ENCODE measurements at regions not wholly inside any gene's neighbourhood (a gene's known extent, or its start where the extent isn't known, plus 50 kb on each side); places are given as distances from the start of the nearest gene placed in this dataset.

DNA sequence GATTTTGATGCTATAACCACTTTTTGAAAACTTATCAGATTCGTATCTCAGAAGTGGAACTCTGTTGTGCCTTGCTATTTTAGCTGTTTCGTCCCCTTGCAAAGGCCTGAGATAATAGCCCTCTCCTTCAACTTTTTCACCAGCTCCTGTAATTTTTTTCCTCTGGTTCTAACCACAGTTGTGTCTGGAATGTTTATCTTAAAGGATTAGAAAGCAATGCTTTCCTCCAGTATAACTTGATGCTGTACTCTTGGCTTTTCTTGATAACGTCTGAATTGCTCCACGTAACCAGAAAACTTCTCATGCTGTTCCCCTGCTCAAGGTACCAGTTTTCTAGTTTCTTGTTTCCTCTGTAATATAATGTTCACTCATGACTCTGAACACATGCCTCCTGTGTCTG lies 209.4 kb downstream of the DTWD2 start:
- DNase-seq: no peak

GRCh38 chr5:118777189-118777736 lies 211.1 kb downstream of the DTWD2 start:
- DNase-seq: no peak

DNA sequence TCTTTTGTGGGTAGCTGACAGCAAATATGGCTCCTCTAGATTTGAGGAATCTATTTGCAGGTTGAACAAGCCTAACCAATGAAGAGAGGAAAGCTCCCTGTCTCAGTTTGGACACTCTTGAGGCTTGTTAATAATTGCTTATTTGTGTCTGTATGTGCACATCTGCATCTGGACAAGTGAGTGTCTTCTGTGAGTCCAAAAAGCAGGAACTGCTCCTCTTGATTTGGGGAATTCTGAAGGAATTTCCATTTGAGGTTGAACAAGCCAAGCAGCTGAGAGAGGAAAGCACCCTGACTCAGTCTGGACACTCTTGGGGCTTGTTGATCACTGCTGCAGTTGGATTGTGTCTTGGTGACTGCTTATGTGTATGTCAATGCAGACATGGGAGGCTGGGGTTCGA lies 211.6 kb downstream of the DTWD2 start:
- no peak for DNase-seq

DNA sequence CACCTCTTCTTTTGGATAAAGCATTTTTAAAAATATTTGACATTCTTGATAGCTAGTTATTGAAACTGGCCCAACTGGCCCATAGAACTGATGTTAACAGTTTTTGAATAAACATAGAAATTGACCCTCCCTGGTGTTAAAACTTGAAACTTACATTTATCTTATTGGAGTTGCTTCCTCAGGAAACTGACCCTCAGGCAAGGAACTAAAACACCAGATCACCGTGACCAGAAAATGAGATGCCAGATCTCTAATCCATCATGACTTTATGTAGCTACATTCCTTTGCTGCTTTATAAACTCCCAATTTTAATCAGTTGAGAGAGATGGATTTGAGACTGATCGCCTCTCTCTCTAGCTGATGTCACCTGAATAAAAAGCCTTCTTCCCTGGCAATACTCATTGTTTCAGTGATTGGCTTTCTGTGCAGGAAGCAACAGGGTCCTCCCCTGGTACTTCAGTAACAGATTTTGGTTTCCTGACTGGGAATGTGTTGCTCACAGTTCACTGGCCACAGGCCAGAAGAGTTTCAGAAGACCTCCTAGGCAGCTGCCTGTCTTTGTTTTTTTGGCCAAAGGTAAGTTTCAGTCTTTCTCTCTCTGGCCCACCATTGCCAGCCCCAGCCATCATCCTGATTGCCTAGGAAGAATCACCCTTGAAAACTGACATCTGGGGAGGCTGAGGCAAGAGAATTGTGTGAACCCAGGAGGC lies 212.4 kb downstream of the DTWD2 start:
- no peak for DNase-seq

DNA sequence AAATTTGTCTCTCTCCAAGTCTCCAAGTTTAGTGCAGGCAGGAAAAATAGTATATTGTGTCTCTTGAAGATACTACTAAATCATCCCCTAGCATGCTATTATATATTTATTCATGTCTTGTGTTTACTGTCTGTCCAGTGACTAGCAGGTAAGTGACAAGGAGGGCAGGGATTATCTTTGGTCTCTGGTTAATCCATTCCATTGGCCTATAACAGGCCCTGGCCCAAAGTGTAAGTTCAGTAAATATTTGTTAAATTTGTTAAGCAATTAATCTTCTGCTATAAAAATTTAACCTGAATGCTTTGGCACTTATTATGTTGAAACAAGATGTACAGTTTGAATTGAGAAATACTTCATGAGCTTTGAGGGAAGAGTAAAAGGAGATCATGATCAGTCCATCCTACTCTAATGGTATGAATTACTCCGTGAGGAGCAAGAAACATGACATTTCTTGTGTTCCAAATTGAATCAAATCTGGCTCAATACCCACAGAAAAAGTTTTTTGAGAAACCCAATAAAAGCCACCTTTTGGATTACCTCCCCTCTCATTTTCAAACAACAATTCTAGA lies 219.7 kb downstream of the DTWD2 start:
- no peak for DNase-seq

DNA sequence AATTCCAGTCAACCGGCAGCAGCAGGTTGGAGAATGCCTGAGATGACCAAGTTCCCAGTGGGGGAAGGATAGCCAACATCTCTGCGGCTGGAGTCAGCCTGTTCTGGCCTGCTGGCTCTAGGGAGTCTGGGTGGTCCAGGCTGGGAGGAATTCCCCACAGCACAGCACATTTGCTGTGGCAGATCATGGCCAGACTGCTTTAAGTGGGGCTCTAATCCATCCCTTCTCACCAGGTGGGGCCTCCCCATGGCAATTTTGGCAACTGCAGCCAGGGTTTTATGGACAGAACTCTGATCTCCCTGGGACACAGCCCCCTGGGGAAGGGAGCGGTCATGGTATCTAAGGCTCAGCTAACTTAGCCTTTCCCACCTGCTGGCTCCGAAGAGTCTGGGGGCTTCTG lies 226.1 kb downstream of the DTWD2 start:
- no peak for DNase-seq

- no peak for DNase-seq
Observed at GRCh38 chr5:118761814-118762213, 226.5 kb downstream of the DTWD2 start.

- no peak for DNase-seq
Observed at GRCh38 chr5:118752969-118753368, 235.4 kb downstream of the DTWD2 start.

DNA sequence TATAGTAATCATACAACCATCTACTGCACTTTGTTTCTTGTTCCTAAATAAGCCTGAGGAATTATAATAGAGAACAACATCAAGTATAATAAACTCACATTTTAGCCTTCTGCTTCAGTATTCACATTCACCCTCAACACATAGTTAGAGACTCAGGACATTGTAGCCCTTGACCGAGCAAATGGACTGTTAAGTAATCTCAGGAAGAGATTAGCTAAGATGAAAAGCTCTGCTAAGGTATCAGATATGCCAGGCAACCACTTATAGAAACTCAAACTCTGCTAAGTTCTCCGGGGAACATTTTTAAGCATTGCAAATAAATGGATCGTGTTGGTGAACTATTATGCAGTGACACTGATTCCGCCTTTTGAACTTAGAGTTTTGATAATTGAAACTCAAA lies 252.0 kb downstream of the DTWD2 start:
- DNase-seq: no peak

DNA sequence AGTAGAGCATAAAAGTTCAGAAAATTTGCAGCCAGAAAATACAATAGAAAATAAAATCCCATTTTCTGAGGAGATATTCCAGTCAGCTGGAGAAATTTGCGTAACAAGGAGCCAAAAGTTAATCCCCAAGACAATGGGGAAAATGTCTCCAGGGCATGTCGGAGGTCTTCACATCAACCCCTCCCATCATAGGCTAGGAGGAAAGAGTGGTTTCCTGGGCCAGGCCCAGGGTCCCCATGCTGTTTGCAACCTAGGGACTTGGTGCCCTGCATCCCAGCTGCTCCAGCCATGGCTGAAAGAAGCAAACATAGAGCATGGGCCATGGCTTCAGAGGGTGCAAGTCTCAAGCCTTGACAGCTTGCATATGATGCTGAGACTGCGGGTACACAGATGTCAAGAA lies 255.0 kb downstream of the DTWD2 start:
- DNase-seq: no peak

GRCh38 chr5:118728191-118728590 lies 260.2 kb downstream of the DTWD2 start:
- no peak for DNase-seq

GRCh38 chr5:118726891-118727290 lies 261.5 kb downstream of the DTWD2 start:
- DNase-seq: peak; percentile 2

DNA sequence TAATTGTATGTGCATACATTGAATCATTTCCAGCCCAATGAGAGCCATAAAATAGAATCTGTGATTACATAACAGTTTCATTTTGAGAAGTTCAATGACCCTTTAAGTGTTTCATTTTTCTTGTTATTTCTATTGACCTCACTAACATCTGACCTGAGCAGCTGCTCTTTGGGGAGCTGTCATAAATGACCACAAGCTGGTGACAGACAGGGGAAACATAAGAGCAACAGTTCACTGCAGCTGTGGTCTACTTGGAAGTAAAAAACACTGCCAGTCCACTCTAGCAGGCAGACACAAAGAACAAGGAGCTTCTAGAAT lies 265.4 kb downstream of the DTWD2 start:
- no peak for DNase-seq

DNA sequence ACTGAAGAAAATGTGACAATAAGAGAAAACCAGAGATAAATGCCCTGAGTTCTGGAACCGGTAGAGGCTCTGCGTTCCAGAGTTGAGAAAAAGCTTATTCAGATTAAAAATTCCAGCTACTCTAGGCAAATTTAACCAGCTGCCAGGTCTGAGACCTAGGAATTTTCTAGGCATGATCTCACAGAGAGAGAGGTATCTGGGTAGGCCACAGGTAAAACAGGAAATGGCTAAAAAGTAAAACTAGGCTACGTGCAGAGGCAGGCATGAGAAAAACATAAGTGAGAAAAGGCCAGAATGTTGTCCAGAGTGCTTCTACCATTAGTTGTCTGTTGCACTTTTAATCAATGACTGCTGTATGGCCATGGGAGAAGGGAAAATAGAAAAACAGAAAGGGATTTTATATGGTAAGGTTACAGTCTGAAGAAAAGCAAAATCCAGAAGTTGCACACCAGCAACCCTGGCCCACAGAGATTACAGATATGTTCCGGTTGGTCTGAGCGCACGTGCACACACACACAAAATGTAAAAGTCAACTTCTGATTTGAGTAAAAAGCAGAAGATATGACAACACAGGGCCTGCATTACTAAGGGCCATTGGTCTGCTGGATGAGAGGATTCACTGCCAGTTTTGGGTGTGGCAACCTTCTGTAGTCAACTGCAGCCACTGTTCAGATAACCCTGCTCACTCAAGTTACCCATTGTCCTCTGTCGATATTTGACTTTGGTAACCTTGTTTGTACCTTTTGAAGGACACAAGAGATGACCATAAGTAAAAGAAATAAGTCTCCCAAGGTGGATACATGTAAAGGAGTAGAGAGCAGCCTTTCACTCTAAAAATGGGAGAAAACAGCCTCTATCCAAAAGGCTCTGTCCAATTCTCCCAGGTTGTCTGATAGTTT lies 266.0 kb downstream of the DTWD2 start:
- no peak for DNase-seq

- no peak for DNase-seq
Observed at GRCh38 chr5:118711727-118712126, 276.6 kb downstream of the DTWD2 start.

DNA sequence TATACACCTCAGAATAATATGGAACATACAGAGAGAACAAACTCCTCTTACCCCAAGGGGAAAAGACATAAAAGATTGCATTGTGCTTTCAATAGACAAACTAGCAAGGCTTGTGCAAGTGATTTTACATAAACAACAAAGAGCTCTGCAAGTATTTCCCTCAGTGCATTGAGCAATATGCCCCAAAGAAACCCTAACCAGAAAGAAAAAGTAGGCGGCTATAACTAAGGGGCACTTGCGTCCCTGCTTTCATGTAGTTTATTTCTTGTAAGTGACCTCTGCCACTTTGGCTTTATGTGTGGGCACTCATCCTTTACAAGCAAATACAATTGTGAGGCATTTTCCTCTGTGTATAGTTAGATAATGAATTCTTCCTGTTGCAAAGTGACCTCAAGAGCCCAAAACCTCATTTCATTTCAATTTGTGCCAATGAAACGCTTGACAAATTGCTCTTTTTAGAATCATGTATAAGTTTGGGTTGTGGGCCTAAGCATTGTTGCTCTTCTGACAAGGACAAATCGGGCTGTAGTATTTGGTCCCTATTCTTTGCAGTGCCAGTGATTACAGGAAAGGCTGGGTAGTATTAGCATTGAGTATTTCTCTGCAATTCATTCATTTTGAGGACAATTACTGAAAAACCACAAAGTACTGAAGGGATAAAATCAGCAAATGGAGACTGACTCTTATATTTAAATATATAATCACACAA lies 282.2 kb downstream of the DTWD2 start:
- DNase-seq: no peak

GRCh38 chr5:118703241-118703640 lies 285.1 kb downstream of the DTWD2 start:
- no peak for DNase-seq

GRCh38 chr5:118701791-118702190 lies 286.6 kb downstream of the DTWD2 start:
- DNase-seq: no peak

GRCh38 chr5:118700510-118700909 lies 287.8 kb downstream of the DTWD2 start:
- no peak for DNase-seq

DNA sequence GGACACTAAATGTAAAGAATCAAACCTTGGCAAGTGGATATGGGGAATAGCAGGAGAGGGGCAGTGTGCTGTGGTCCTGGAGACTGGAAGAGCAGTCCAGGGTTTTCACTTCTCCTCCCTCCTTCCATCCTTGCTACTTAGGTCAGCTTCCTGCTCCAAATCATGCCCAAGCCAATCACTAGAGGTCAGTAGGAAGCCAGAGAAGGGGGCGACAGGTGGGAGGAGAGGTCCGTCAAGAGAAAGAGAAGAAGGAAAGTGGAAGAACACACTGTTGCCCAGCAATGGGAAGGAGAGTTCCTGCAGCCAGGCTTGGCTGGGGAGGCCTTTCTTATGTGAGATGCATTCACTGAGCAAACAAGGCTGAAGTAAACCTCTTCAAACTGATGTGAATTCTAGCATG lies 289.6 kb downstream of the DTWD2 start:
- no peak for DNase-seq

GRCh38 chr5:118696076-118696475 lies 292.3 kb downstream of the DTWD2 start:
- DNase-seq: no peak

- peak; percentile 84 for DNase-seq
Observed at GRCh38 chr5:118692811-118693342, 295.5 kb downstream of the DTWD2 start.

All from NCI-H2171 (cell line).